ENCODE measurements at regions not wholly inside any gene's neighbourhood (a gene's known extent, or its start where the extent isn't known, plus 50 kb on each side); places are given as distances from the start of the nearest gene placed in this dataset.

- no peak for DNase-seq (ENCODE audit: low spot score)
Measured at GRCh38 chr1:227372726-227373130, 54.4 kb upstream of the CDC42BPA start.

GRCh38 chr1:227370533-227371254 is 52.4 kb upstream of the CDC42BPA start:
- DNase-seq (ENCODE audit: low spot score) = no peak

GRCh38 chr1:227369102-227369760 is 50.9 kb upstream of the CDC42BPA start:
- DNase-seq (ENCODE audit: low spot score) = no peak

Measured in cerebellar cortex (tissue), 1 donor.